ENCODE measurements at regions not wholly inside any gene's neighbourhood (a gene's known extent, or its start where the extent isn't known, plus 50 kb on each side); places are given as distances from the start of the nearest gene placed in this dataset.

- no peak for FAIRE-seq
Measured at GRCh38 chr18:51654488-51655326, 457.2 kb upstream of the MEX3C start.

GRCh38 chr18:51655327-51655698 is 457.8 kb upstream of the MEX3C start:
- FAIRE-seq = no peak

GRCh38 chr18:51656249-51656648 is 458.8 kb upstream of the MEX3C start:
- no peak for FAIRE-seq

- FAIRE-seq = no peak
Measured at GRCh38 chr18:51658436-51658835, 461.0 kb upstream of the MEX3C start.

- FAIRE-seq = no peak
Measured at GRCh38 chr18:51659781-51660180, 462.3 kb upstream of the MEX3C start.

- FAIRE-seq = no peak
Measured at GRCh38 chr18:51660188-51660715, 462.8 kb upstream of the MEX3C start.

- no peak for FAIRE-seq
Measured at GRCh38 chr18:51664236-51664635, 466.8 kb upstream of the MEX3C start.

- no peak for FAIRE-seq
Measured at GRCh38 chr18:51666763-51667191, 469.3 kb upstream of the MEX3C start.

- no peak for FAIRE-seq
Measured at GRCh38 chr18:51668101-51668500, 470.6 kb upstream of the MEX3C start.

GRCh38 chr18:51668607-51669006 is 471.1 kb upstream of the MEX3C start:
- no peak for FAIRE-seq

- no peak for FAIRE-seq
Measured at GRCh38 chr18:51686590-51686989, 489.1 kb upstream of the MEX3C start.

- no peak for FAIRE-seq
Measured at GRCh38 chr18:51687845-51688585, 490.5 kb upstream of the MEX3C start.

GRCh38 chr18:51692612-51693011 is 495.1 kb upstream of the MEX3C start:
- no peak for FAIRE-seq

- no peak for FAIRE-seq
Measured at GRCh38 chr18:51711298-51711889, 513.9 kb upstream of the MEX3C start.

GRCh38 chr18:51712821-51713220 is 515.3 kb upstream of the MEX3C start:
- no peak for FAIRE-seq

- FAIRE-seq = no peak
Measured at GRCh38 chr18:51716277-51716676, 518.8 kb upstream of the MEX3C start.

GRCh38 chr18:51721388-51721787 is 523.9 kb upstream of the MEX3C start:
- no peak for FAIRE-seq

- FAIRE-seq = no peak
Measured at GRCh38 chr18:51721996-51722395, 524.5 kb upstream of the MEX3C start.

GRCh38 chr18:51724790-51725721 is 527.6 kb upstream of the MEX3C start:
- FAIRE-seq = no peak

- FAIRE-seq = no peak
Measured at GRCh38 chr18:51726614-51727013, 529.1 kb upstream of the MEX3C start.

GRCh38 chr18:51727780-51728179 is 530.3 kb upstream of the MEX3C start:
- FAIRE-seq = no peak

- FAIRE-seq = no peak
Measured at GRCh38 chr18:51731070-51731469, 533.6 kb upstream of the MEX3C start.

Data from endometrium (tissue), 2 donors.